Transverse colon (tissue), 4 donors: ENCODE measurements at regions not wholly inside any gene's neighbourhood (a gene's known extent, or its start where the extent isn't known, plus 50 kb on each side); places are given as distances from the start of the nearest gene placed in this dataset.

Experiments
- EP300 ChIP-seq: sonication (generic); formaldehyde crosslinking; IDR thresholded peaks from one replicate; pipeline ENCODE4 v1.6.1; 2017; ENCODE audit warnings: antibody characterized with exemption, low read depth
- POLR2A ChIP-seq: fragments of 450-650 bp; IDR thresholded peaks from one replicate; pipeline ENCODE4 v1.6.1; 2016; ENCODE audit warnings: antibody characterized with exemption, mild to moderate bottlenecking, moderate library complexity
- POLR2AphosphoS5 ChIP-seq, 3 donors: sonication (generic); formaldehyde crosslinking; IDR thresholded peaks; one replicate each; pipeline ENCODE4 v1.6.1; 2016; ENCODE audit warnings: antibody characterized with exemption in 3 of 3
- TF ChIP-seq, protein P1 (sequence below), 5 experiments: fragments of 200-600 bp in 3 of 5; fragments of 450-650 bp in 2 of 5; sonication (generic) in 3 of 5; IDR thresholded peaks; 1 replicate in 2 of 5; 2 replicates in 3 of 5; pipeline ENCODE4 v1.5.1; 2016 to 2017; ENCODE audit warnings: antibody characterized with exemption in 5 of 5, inconsistent platforms in 3 of 5, mild to moderate bottlenecking in 2 of 5, moderate library complexity in 1 of 5

DNA sequence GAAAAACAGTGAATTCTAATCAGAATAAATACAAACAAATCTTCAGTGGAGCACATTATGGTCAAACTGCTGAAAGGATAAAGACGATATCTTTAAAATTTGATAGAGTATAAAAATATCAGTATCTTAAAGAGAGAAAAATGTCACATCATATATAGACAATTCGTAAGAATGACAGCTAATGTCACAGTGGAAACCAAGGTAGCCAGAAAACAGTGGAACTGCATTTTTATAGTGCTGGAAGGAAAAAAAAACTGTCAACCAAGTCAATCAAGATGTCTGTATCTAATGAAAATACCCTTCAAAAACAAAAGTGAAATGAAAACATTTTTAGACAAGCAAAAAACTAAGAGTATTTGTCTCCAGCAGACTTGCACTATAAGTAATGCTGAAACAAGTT is 73.4 kb upstream of the HMGXB4 start:
- TF ChIP-seq, protein P1, sequence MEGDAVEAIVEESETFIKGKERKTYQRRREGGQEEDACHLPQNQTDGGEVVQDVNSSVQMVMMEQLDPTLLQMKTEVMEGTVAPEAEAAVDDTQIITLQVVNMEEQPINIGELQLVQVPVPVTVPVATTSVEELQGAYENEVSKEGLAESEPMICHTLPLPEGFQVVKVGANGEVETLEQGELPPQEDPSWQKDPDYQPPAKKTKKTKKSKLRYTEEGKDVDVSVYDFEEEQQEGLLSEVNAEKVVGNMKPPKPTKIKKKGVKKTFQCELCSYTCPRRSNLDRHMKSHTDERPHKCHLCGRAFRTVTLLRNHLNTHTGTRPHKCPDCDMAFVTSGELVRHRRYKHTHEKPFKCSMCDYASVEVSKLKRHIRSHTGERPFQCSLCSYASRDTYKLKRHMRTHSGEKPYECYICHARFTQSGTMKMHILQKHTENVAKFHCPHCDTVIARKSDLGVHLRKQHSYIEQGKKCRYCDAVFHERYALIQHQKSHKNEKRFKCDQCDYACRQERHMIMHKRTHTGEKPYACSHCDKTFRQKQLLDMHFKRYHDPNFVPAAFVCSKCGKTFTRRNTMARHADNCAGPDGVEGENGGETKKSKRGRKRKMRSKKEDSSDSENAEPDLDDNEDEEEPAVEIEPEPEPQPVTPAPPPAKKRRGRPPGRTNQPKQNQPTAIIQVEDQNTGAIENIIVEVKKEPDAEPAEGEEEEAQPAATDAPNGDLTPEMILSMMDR (IDR thresholded peaks at IDR 0.05), result no peak
- no peak for TF ChIP-seq POLR2A
- TF ChIP-seq POLR2AphosphoS5 (IDR thresholded peaks at IDR 0.05), result no peak
- no peak for TF ChIP-seq EP300
